ENCODE measurements at regions not wholly inside any gene's neighbourhood (a gene's known extent, or its start where the extent isn't known, plus 50 kb on each side); places are given as distances from the start of the nearest gene placed in this dataset.

GRCh38 chr4:129602447-129602846 is 506.5 kb downstream of the C4orf33 start:
- TF ChIP-seq CTCF (optimal IDR thresholded peaks at IDR 0.05 in 1 of 3, IDR thresholded peaks at IDR 0.05 in 1 of 3, conservative IDR thresholded peaks at IDR 0.05 in 1 of 3; ENCODE audit: extremely low read depth in 1 of 3, insufficient read depth in 2 of 3, low read length in 3 of 3) = no peak
- TF ChIP-seq EZH2 (IDR thresholded peaks at IDR 0.05; ENCODE audit: low read length) = no peak
